ENCODE measurements at regions not wholly inside any gene's neighbourhood (a gene's known extent, or its start where the extent isn't known, plus 50 kb on each side); places are given as distances from the start of the nearest gene placed in this dataset.

DNA sequence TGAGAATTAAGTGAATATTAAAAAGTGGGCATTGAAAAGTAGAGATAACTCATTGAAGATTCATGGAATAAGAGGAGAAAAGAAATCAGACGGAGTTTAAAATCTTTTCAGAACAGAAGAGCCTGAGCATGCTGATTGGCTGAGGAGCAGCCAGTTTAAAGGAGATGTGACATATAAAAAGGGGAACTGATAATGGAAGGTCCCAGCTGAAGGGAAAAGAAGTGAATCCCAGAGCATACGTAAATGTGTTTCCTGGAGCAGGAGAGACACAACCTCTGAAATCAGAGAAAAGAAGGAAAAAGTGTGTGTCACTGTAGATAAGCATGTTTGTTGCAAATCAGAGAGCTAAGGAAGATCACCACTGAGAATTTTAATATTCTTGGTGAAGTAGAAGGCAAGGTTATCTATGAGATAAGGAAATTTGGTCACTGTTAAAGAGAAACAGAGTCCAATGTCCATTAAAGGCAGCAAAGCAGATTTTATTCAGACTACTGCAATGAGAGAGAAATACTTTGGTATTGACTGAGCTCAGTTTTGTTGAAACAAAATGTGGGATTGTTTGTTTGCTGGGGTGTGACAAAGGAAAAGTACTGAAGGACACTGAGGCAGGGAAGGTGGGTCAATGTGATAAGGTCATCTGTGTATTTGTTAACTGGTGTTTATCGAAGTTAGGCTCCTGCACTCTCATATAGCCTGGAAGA is 84.6 kb upstream of the WDR72 start:
- Mint-ChIP-seq H3K36me3 (ENCODE audit: low read depth) (no peaks in the 10 kb centered on the region), H3K4me3 (no peak overlapping the region), H3K4me1 (no peaks in the 10 kb centered on the region), H3K27ac (ENCODE audit: unreplicated experiment) (no peak overlapping the region), H3K9me3 (peaks cover 2% of the 10 kb centered on the region), H3K27me3 (ENCODE audit: low read depth) (no peaks in the 10 kb centered on the region)
- DNase-seq (ENCODE audit: low read depth, low spot score) = no peak
- TF ChIP-seq, protein P1, sequence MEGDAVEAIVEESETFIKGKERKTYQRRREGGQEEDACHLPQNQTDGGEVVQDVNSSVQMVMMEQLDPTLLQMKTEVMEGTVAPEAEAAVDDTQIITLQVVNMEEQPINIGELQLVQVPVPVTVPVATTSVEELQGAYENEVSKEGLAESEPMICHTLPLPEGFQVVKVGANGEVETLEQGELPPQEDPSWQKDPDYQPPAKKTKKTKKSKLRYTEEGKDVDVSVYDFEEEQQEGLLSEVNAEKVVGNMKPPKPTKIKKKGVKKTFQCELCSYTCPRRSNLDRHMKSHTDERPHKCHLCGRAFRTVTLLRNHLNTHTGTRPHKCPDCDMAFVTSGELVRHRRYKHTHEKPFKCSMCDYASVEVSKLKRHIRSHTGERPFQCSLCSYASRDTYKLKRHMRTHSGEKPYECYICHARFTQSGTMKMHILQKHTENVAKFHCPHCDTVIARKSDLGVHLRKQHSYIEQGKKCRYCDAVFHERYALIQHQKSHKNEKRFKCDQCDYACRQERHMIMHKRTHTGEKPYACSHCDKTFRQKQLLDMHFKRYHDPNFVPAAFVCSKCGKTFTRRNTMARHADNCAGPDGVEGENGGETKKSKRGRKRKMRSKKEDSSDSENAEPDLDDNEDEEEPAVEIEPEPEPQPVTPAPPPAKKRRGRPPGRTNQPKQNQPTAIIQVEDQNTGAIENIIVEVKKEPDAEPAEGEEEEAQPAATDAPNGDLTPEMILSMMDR (conservative IDR thresholded peaks at IDR 0.05) = no peak

DNA sequence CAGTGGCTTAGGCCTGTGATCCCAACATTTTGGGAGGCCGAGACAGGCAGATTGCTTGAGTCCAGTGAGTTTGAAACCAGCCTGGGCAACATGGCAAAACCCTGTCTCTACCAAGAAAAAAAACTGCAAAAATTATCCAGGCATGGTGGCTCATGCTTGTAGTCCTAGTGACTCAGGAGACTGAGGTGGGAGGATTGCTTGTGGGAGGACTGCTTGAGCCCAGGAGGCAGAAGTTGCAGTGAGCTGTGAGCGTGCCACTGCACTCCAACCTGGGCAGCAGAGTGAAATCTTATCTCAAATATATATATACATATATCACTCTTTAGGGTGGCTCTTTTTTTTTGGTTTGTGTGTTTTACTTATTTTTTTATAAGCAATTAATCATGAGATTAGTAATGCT is 83.7 kb upstream of the WDR72 start:
- H3K36me3 Mint-ChIP-seq (ENCODE audit: low read depth) = no peaks in the 10 kb centered on the region
- no peak overlapping the region for H3K4me3 Mint-ChIP-seq
- no peaks in the 10 kb centered on the region for H3K4me1 Mint-ChIP-seq
- no peaks in the 10 kb centered on the region for H3K27me3 Mint-ChIP-seq (ENCODE audit: low read depth)
- no peaks in the 10 kb centered on the region for H3K9me3 Mint-ChIP-seq
- no peak for DNase-seq (ENCODE audit: low read depth, low spot score)
- TF ChIP-seq, protein P1 (conservative IDR thresholded peaks at IDR 0.05) = no peak
- H3K27ac Mint-ChIP-seq (ENCODE audit: unreplicated experiment) = no peak overlapping the region

DNA sequence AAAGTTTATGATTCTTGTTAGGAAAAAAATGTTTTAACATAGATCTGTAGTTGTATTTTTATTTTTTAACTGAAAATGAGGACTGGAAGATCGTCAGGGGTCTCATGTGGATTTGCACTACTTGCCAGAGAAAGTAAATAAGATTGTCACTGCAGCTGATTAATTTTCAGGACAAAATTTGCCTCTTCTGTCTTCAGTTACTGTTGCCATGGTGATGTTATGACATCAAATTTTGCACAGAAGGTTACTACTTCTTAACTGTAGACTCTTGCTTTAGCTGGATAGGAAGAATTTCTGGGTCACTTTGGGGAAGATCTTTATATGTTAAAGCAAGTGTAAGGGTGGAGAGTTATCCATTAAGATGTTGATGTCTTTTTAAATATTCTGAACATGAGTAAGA is 82.2 kb upstream of the WDR72 start:
- no peaks in the 10 kb centered on the region for H3K4me1 Mint-ChIP-seq
- DNase-seq (ENCODE audit: low read depth, low spot score) = no peak
- no peaks in the 10 kb centered on the region for H3K36me3 Mint-ChIP-seq (ENCODE audit: low read depth)
- no peak overlapping the region for H3K4me3 Mint-ChIP-seq
- H3K27me3 Mint-ChIP-seq (ENCODE audit: low read depth) = no peaks in the 10 kb centered on the region
- H3K9me3 Mint-ChIP-seq = no peaks in the 10 kb centered on the region
- no peak overlapping the region for H3K27ac Mint-ChIP-seq (ENCODE audit: unreplicated experiment)
- TF ChIP-seq, protein P1 (conservative IDR thresholded peaks at IDR 0.05) = no peak

DNA sequence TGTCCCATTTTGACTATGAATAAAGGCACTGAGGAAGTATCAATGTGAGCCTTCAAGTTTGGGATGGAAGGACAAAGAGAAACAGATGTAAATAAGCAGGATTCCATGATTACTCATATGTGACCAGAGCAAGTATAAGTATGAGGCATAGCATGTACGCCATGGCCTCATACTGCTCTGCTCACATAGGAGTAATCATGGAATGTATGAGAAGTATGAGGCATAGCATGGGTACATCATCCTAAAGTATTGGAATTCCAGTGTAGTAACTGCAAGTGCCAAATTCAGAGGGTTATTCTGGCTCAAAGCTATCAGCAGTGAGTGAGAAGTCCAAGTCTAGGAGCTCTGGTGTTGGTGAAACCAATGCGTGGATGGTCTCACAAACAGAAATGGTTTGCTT is 81.2 kb upstream of the WDR72 start:
- no peaks in the 10 kb centered on the region for H3K9me3 Mint-ChIP-seq
- no peaks in the 10 kb centered on the region for H3K27me3 Mint-ChIP-seq (ENCODE audit: low read depth)

DNA sequence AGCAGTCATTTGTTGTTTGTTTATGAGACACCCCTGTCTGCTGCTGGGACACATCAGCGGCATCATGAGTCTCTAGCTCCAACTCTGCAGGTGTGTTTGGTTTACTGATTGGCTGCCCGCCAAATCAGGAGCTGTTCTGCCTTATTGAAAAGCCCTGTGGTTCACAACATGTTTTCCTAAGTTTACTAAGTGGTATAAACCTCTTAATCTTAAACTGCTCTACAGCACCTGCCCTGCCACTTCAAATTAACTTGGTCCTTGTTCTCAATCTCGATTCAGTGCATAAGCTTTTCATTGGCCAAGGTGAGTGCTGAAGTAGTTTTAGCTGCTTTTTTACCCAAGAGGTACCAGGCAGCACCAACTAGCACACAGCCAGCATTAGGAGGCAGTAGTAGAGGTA is 77.8 kb upstream of the WDR72 start:
- no peak for DNase-seq (ENCODE audit: low read depth, low spot score)
- Mint-ChIP-seq H3K4me3 (no peak overlapping the region), H3K36me3 (ENCODE audit: low read depth) (no peaks in the 10 kb centered on the region), H3K9me3 (no peaks in the 10 kb centered on the region), H3K4me1 (no peaks in the 10 kb centered on the region), H3K27me3 (ENCODE audit: low read depth) (peaks cover 2% of the 10 kb centered on the region), H3K27ac (ENCODE audit: unreplicated experiment) (no peak overlapping the region)
- TF ChIP-seq, protein P1 (conservative IDR thresholded peaks at IDR 0.05) = no peak

More for the DNA sequence above, 81.2 kb upstream of the WDR72 start:
- DNase-seq (ENCODE audit: low read depth, low spot score) = no peak
- Mint-ChIP-seq H3K4me1 (no peaks in the 10 kb centered on the region), H3K36me3 (ENCODE audit: low read depth) (no peaks in the 10 kb centered on the region), H3K4me3 (no peak overlapping the region), H3K27ac (ENCODE audit: unreplicated experiment) (no peak overlapping the region)
- TF ChIP-seq, protein P1 (conservative IDR thresholded peaks at IDR 0.05) = no peak
